ENCODE measurements at regions not wholly inside any gene's neighbourhood (a gene's known extent, or its start where the extent isn't known, plus 50 kb on each side); places are given as distances from the start of the nearest gene placed in this dataset.

DNA sequence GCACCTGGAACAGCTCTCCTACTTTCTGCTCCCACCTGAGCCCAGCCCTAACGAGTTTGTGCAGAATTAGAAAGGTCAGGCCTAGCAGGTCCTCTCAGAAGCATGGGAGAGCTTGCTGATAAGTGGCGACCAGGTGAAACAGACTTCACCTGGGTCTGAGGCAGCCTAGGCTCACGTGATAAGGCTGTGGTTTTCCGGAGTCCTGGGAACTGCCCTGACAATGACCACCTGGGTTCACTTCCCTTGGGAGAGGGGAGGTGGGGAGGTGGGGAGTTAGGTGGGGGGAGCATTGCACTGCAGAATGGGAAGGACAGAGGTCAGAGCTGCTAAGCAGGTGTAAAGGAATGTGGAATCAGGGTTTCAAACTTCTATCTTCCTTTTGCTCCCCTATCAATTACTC, 152.9 kb upstream of the MAP1B start:
- no peak for DNase-seq

GRCh38 chr5:71955723-71956122, 151.6 kb upstream of the MAP1B start:
- no peak for DNase-seq

- no peak for DNase-seq
Measured at GRCh38 chr5:71957292-71957898, 149.9 kb upstream of the MAP1B start.

- DNase-seq = no peak
Measured at GRCh38 chr5:71960195-71960594, 147.1 kb upstream of the MAP1B start.

- DNase-seq = no peak
Measured at GRCh38 chr5:71961786-71962185, 145.5 kb upstream of the MAP1B start.

- DNase-seq = no peak
Measured at GRCh38 chr5:71969460-71969859, 137.8 kb upstream of the MAP1B start.

GRCh38 chr5:71971862-71972261, 135.4 kb upstream of the MAP1B start:
- DNase-seq = no peak

- no peak for DNase-seq
Measured at GRCh38 chr5:71972777-71973473, 134.3 kb upstream of the MAP1B start.

- DNase-seq = no peak
Measured at GRCh38 chr5:71973563-71973962, 133.7 kb upstream of the MAP1B start.

- DNase-seq = no peak
Measured at GRCh38 chr5:71974165-71974564, 133.1 kb upstream of the MAP1B start.

GRCh38 chr5:71974622-71975021, 132.7 kb upstream of the MAP1B start:
- no peak for DNase-seq

DNA sequence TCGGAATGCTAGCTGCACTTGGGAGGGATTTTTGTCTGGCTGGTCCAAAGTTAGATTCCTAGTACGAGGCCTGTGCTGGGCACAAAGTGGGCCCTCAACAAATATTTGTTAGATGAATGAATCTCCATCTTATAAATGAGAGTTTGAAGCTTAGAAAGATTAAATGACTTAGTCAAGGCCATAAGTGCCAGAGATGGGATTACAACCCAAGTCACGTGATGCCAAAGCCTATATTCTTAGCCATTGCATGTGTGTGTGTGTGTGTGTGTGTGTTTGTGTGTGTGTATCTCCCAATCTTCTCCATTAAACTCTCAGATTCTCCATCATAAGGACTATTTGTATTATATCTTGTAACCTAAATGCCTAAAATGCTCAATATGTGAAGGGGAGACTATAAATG, 130.8 kb upstream of the MAP1B start:
- DNase-seq = no peak

- no peak for DNase-seq
Measured at GRCh38 chr5:71977311-71977710, 130.0 kb upstream of the MAP1B start.

DNA sequence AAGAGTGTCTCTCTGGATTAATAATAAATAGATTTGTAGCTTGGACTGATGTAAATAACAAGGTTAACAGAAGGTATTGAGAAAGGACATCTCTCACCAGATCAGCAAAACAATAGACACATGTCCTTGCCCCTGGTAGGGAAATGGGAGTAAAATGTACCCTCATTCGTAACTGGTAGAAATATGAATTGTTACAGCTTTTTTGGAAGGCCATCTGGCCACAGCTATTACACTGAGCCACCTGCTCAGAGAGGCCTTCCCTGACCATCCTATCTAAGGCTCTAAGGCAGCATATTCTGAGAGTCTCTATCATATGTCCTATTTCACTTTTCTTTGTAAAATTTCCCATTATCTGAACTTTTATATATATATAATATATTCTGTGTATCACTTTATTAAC, 129.1 kb upstream of the MAP1B start:
- DNase-seq = no peak

GRCh38 chr5:71982717-71983395, 124.4 kb upstream of the MAP1B start:
- no peak for DNase-seq

DNA sequence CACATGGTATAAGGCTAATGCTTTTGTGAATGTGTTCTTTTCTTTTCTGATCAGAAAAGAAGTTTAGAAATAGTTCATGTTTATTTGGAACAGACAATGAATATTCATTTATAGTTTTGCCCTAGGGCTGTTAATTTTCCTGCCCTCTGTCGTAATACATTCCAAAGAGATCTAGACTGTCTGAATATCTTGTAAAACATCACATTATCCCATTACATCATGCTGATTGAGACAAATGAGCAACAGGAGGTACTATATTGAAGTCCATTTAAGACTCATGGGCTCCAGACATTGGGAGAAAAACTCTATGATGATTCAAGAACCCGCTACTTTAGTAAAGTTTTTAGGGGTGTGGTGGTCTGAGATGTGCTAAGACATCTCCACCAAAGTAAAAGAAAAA, 121.2 kb upstream of the MAP1B start:
- no peak for DNase-seq

DNA sequence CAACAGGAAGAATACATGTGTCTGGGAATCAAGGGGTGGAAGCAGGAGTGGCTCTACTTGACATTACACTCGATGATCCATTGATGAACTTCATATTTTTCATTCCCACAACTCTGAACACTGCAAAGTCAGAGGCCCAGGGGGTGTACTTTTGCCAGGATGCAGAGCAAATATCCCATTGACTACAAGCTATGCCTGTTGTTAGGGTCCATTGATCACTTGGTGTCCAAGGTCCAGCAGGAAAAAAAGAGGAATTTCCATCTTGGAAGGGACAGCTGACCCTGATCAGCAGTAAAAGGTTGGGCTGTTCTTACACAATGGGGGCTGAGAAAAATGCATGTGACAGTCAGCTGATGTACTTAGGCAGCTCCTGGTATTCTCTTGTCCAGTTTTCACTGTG, 118.5 kb upstream of the MAP1B start:
- no peak for DNase-seq

GRCh38 chr5:71993600-71993999, 113.7 kb upstream of the MAP1B start:
- DNase-seq = no peak

GRCh38 chr5:71996789-71997188, 110.5 kb upstream of the MAP1B start:
- DNase-seq = no peak

DNA sequence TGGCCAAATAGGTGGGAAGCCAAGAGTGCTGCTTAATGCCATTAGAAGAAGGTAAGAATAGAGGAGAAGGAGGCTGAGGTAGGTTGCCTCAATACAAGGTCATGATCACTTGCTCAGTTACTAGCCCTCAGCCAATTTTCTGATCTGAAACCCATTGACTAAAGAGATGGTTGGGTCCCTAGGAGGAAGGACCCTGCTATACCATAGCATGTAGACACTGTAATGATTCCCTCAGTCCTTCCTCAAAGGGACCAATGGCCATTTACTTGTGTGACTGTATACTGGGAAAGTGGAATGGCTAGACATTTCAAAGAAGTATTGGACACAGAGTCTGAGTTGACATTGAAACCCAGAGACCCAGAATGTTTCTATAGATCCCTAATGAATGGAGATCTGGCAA, 108.5 kb upstream of the MAP1B start:
- no peak for DNase-seq

DNA sequence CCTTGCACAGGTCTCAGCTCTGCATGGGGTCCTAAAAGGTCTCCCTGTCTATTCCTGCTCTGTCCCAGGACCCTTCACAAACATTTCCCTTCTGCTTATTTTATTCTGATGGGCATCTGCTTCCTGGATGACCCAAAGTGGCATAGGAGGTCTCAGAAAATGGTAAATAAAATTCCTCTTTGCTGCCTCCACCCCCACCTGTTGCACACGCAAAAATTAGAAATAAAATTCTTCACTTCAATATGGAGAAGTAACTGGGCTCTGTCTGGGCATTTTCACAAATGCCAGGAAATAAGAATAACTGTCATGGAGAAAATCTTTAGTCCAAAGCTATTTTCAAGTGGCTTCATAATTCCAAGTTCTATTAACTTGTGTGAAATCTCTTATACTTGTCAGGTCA, 106.6 kb upstream of the MAP1B start:
- DNase-seq = no peak

DNA sequence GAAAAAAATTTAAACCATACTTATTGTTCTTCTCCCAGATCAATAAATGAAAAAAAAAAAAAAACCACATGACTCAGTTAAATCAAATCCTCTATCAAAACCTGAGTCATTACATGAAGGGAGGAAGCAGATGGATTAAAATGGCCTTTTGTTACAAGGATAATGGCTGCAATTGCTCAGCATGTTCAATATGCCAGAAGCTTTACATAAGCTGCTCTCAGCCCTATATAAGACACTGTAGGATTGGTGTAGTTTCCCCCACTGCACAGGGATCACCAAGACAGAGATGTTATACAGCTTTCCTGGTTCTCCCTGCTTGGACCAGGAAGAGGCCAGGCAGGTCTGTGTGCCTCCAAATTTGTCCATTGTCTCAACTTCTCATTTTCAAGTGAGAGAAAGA, 101.6 kb upstream of the MAP1B start:
- DNase-seq = no peak

DNA sequence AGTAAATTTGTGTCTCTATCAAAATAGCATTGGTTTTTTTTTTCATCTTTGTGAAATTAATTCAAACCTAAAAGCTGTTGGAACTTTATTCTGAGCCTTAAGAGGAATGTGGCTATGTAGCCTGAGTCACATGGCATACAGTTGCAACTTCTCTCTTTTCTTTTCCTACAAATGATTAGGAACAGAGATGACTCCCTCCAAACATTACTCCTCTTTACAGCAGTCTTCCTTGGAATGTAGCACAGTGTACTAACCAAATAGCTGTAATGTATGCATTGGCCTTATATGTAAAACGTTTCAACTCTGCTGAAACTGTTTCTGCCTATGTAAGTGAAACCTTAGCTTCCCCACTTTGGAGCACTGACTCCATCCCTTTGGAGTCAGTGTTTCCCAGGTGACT, 100.9 kb upstream of the MAP1B start:
- DNase-seq = no peak

DNA sequence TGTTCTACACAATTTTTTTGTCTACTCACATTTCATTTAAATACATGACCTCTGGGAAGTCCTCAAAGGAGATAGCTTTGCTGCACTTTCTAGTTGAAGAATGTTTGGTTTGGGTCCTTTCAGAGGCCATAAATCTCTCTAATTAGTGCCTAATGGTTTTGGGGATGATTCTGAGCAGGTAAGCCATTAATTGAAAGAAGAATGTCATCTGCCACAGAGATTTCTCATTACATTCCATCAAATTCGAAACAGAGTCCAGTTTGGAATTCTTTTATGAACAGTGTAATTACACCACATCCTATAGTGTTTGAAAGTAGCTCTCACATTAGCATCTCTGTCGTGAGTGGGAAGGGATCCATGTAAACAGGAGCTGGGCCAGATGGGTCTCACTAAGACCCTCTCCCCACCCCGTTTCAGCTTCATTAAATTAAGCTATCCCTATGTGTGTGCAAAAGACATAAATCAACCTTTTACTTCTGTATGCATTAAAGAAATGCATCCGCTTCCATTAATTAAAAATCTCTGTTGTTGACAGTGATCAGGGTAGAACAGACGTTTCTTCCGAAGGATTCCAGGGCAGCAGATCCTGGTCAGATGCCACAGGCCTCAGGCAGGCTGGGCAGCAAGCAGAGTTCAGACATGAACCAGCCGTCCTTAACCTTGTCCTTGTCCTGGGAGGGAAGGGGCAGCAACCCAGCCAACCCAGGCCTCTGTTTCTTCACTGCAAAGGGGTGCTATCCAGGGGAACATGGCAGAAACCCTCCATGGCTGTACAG, 99.8 kb upstream of the MAP1B start:
- DNase-seq = no peak

All from CD4-positive, alpha-beta T cell treated with Interleukin-10 for 1 hour (primary cell).